Type B pancreatic cell (in vitro differentiated cells): ENCODE measurements at regions not wholly inside any gene's neighbourhood (a gene's known extent, or its start where the extent isn't known, plus 50 kb on each side); places are given as distances from the start of the nearest gene placed in this dataset.

Experiments
- DNase-seq: peaks from one replicate; pipeline ENCODE4 v3.0.0; 2021; ENCODE audit warnings: mixed read lengths; ENCODE audit not compliant: unreplicated experiment; ENCODE audit errors: extremely low spot score
- H3K27ac Mint-ChIP-seq: 2 replicates; pipeline ENCODE4 v1.8.0; 2021; ENCODE audit warnings: mild to moderate bottlenecking, mixed read lengths
- H3K27me3 Mint-ChIP-seq: 2 replicates; pipeline ENCODE4 v1.8.0; 2021; ENCODE audit warnings: mixed read lengths
- H3K36me3 Mint-ChIP-seq: 2 replicates; pipeline ENCODE4 v1.8.0; 2021; ENCODE audit warnings: mixed read lengths
- H3K4me1 Mint-ChIP-seq: one replicate; pipeline ENCODE4 v1.8.0; 2021; ENCODE audit warnings: mixed read lengths; ENCODE audit not compliant: unreplicated experiment
- H3K4me3 Mint-ChIP-seq: 2 replicates; pipeline ENCODE4 v1.8.0; 2021; ENCODE audit warnings: mild to moderate bottlenecking, mixed read lengths
- H3K9me3 Mint-ChIP-seq: 2 replicates; pipeline ENCODE4 v1.8.0; 2021; ENCODE audit warnings: mixed read lengths
- TF ChIP-seq, protein P1 (sequence below): fragments of 200-600 bp; sonication (generic); conservative IDR thresholded peaks from 2 replicates; pipeline ENCODE4 v1.5.0; 2021; ENCODE audit warnings: antibody characterized with exemption, mild to moderate bottlenecking

GRCh38 chr9:109883623-109884022 lies 103.6 kb downstream of the PALM2AKAP2 start:
- H3K9me3 Mint-ChIP-seq, result no peaks in the 10 kb centered on the region
- no peak for DNase-seq
- H3K4me3 Mint-ChIP-seq, result no peak overlapping the region
- TF ChIP-seq, protein P1, sequence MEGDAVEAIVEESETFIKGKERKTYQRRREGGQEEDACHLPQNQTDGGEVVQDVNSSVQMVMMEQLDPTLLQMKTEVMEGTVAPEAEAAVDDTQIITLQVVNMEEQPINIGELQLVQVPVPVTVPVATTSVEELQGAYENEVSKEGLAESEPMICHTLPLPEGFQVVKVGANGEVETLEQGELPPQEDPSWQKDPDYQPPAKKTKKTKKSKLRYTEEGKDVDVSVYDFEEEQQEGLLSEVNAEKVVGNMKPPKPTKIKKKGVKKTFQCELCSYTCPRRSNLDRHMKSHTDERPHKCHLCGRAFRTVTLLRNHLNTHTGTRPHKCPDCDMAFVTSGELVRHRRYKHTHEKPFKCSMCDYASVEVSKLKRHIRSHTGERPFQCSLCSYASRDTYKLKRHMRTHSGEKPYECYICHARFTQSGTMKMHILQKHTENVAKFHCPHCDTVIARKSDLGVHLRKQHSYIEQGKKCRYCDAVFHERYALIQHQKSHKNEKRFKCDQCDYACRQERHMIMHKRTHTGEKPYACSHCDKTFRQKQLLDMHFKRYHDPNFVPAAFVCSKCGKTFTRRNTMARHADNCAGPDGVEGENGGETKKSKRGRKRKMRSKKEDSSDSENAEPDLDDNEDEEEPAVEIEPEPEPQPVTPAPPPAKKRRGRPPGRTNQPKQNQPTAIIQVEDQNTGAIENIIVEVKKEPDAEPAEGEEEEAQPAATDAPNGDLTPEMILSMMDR, result no peak
- H3K4me1 Mint-ChIP-seq, result peaks cover under 1% of the 10 kb centered on the region
- H3K27me3 Mint-ChIP-seq, result no peaks in the 10 kb centered on the region
- H3K27ac Mint-ChIP-seq, result no peak overlapping the region
- H3K36me3 Mint-ChIP-seq, result peaks cover 9% of the 10 kb centered on the region

- DNase-seq, result no peak
- TF ChIP-seq, protein P1, result no peak
- no peak overlapping the region for H3K4me3 Mint-ChIP-seq
- H3K4me1 Mint-ChIP-seq, result peaks cover 3% of the 10 kb centered on the region
- peaks cover 11% of the 10 kb centered on the region for H3K36me3 Mint-ChIP-seq
- no peak overlapping the region for H3K27ac Mint-ChIP-seq
- H3K27me3 Mint-ChIP-seq, result no peaks in the 10 kb centered on the region
- no peaks in the 10 kb centered on the region for H3K9me3 Mint-ChIP-seq
Measured at GRCh38 chr9:109886041-109886440, 106.0 kb downstream of the PALM2AKAP2 start.

- DNase-seq, result no peak
- H3K4me3 Mint-ChIP-seq, result no peak overlapping the region
- TF ChIP-seq, protein P1, result no peak
- no peaks in the 10 kb centered on the region for H3K27me3 Mint-ChIP-seq
- H3K36me3 Mint-ChIP-seq, result peaks cover 7% of the 10 kb centered on the region
- peaks cover 3% of the 10 kb centered on the region for H3K4me1 Mint-ChIP-seq
- no peak overlapping the region for H3K27ac Mint-ChIP-seq
- no peaks in the 10 kb centered on the region for H3K9me3 Mint-ChIP-seq
Measured at GRCh38 chr9:109886617-109887016, 106.6 kb downstream of the PALM2AKAP2 start.

DNA sequence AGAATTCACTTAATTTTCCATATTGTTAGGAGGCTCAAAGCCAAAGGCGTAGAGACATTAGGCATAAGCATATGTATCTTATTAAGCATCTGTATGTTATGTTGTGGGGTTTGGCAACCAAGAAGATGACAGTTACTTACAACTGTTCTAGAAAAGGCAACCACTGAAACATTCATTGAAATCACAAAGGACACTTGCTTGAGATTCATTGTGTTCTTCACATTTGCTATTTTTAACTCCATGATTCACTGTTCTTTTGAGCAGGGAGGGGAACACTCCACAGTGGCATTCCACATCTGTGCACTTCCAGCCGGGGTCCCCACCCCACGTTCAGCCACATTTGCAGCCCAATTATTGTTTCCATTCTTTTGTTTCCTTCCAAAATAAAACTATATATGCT lies 107.1 kb downstream of the PALM2AKAP2 start:
- H3K27me3 Mint-ChIP-seq, result no peaks in the 10 kb centered on the region
- H3K4me3 Mint-ChIP-seq, result no peak overlapping the region
- DNase-seq, result no peak
- TF ChIP-seq, protein P1, result no peak
- peaks cover 7% of the 10 kb centered on the region for H3K36me3 Mint-ChIP-seq
- no peak overlapping the region for H3K27ac Mint-ChIP-seq
- H3K4me1 Mint-ChIP-seq, result peaks cover 3% of the 10 kb centered on the region
- no peaks in the 10 kb centered on the region for H3K9me3 Mint-ChIP-seq

- H3K4me3 Mint-ChIP-seq, result no peak overlapping the region
- TF ChIP-seq, protein P1, result no peak
- H3K9me3 Mint-ChIP-seq, result no peaks in the 10 kb centered on the region
- H3K4me1 Mint-ChIP-seq, result peaks cover 3% of the 10 kb centered on the region
- peaks cover 4% of the 10 kb centered on the region for H3K36me3 Mint-ChIP-seq
- no peak overlapping the region for H3K27ac Mint-ChIP-seq
- no peaks in the 10 kb centered on the region for H3K27me3 Mint-ChIP-seq
- no peak for DNase-seq
Measured at GRCh38 chr9:109888695-109889094, 108.7 kb downstream of the PALM2AKAP2 start.

GRCh38 chr9:109889456-109889855 lies 109.5 kb downstream of the PALM2AKAP2 start:
- Mint-ChIP-seq H3K4me1 (peaks cover 3% of the 10 kb centered on the region), H3K9me3 (no peaks in the 10 kb centered on the region), H3K4me3 (no peak overlapping the region), H3K36me3 (peaks cover 4% of the 10 kb centered on the region), H3K27me3 (no peaks in the 10 kb centered on the region), H3K27ac (no peak overlapping the region)
- DNase-seq, result no peak
- TF ChIP-seq, protein P1, result no peak
